GM18499 (cell line): ENCODE measurements at regions not wholly inside any gene's neighbourhood (a gene's known extent, or its start where the extent isn't known, plus 50 kb on each side); places are given as distances from the start of the nearest gene placed in this dataset.

Source experiments
- ATAC-seq: cut with Tn5 transposase; IDR thresholded peaks from one replicate; pipeline ENCODE4 v1.9.1; 2021; ENCODE audit warnings: moderate number of reproducible peaks; ENCODE audit not compliant: insufficient read depth, unreplicated experiment

DNA sequence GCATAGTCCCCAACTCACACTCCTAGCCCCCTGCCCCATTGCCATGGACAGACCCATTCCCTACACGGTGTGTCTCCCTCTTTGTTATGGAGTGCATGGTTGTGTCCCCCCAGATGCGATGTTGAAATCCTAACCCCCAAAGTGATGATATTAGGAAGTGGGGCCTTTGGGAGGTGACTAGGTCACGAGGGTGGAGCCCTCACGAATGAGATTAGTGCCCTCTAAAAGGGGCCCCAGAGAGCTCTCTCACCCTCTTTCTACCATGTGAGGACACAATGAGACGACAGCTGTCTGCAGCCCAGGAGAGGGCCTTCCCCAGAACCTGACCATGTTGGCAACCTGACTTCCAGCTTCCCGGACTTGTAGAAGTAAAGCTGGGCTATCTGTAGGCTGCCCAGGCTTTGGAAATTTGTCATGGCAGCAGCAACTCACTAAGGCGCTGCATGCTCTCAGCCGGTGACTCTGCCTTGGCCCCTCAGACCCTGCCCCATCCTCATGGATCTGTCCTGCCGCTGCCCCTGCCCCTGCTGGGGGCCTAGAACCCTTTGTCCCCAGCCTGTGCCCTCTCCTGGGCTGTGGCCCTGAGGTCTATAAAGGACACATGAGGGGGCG is 318.1 kb upstream of the RTL1 start:
- ATAC-seq: no peak

- no peak for ATAC-seq
These were observed 319.0 kb upstream of the RTL1 start for GRCh38 chr14:101222362-101223070.

GRCh38 chr14:101223127-101223526 is 319.6 kb upstream of the RTL1 start:
- ATAC-seq: no peak

DNA sequence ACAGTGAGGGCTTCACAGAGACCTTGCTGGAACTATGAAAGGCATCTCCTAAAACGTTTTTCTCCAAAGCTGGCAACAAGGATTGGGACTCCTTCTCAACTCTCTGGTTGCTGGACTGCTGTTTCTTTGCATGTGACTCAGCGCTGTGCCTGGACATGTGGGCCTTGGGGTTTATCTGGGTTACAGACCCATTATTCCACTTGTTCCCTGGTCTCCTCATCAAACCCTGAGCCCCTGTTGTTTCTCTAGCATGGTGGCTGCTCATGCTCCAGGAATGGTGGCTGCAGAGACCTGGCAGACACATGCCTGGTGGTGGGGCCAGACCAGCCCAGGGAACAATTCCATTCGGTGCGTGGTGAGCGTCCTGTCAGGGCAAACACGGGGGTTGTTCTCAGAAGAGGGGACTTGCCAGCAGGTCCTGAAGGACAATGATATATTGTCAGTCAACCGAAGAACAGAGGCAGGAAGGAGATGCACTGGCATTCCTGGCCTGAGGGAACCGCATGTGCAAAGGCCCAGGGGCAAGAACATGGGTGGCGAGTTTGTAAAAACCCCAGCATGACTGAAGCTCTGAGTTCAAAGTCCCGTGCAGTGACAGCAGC is 320.1 kb upstream of the RTL1 start:
- ATAC-seq: no peak

DNA sequence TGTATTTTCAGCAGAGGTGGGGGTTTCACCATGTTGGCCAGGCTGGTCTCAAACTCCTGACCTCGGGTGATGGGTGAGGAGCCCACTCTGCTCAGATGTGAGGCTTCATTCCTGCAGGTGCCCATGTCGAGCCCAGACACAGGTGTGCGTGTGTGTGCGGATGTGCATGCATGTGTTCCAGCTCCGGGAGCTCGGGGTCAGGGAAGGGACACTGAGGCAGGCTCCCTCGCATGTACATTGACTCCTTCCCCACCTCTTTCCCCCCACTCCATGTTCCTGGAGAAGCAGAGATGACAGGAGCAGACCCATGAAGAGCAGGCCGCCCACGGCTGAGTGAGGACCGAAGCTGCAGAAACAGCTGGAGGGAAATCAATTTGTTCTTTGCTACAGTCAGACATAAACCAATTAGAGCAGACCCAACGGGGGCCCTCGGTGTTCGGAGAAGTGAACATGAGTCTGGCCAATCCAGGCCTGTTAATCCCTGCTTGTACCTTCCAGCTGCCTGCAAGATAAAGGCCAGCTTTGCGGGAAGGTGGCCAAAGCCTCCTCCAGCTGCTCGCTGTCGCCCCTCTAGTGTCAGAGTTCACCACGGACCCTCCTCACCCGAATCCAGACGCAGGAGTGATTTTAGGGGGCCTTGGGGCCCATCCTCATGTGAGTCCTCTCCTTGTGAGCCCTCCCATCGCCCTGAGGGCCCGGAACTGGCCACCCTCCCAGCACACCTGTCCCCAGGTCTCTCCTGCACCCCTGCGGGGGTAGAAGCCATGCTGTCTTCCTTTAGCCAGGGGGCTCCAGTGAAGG is 321.0 kb upstream of the RTL1 start:
- no peak for ATAC-seq

DNA sequence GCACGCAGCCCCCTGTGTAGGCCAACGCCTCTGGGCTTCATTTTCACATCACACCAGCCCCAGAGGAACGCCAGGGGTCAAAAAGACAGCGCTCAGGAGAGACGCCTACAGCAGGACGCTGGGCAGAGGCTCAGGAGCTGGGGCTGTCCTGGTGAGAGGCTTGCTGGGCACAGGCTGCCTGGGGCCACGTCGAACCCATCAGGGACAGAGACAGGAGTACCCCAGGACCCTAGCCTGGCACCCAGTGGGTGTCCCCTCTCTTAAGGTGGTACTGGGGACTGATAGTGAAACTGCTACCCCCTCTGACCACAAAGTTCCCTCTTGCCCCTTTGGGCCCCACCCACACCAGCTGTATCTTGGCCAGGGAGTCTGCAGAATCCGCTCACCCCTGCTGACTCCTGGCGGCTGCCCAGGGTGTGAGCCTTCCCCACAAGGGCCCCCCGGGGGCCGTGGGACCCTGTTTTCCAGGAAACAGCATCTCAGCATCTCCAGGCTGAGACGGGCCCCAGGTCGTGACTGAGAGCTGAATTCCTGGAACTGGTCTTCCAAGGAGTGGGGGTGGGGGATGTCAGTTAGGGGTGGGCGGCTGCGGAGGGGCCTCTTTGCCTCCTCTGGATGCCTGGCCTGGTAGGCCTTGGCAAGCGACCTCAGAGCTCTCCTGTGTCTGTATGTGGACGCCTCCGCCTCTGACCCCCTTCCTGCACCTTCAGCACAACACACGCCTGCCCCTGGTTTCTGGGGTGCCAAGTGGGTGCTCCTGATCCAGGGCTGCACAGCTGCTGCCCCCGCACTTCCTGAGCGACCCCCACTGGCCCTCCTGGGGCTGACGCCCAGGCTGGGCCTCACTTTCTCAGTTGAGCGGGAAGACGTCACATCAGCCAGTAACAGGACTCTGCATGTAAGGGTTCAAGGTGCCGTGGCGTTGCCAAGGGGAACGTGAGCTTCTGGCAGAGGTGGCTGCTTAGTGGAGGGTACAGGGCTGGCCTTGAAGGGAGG is 321.9 kb upstream of the RTL1 start:
- ATAC-seq: no peak

DNA sequence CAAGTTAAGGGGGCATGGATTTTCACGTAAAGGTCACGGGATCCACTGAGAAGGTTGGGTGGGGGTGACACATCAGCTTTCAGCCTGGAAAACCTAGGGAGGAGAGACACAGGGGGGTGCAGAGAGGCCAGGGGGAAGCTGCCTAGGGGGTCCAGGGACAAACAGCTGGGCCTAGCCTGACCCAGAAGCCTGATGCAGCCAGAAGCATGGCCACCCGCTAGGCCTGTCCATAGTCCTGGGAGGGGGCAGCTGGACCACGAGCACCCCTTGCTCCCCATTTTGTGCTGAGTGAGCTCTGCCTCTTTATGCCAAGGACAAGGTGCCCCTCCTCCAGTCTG is 322.7 kb upstream of the RTL1 start:
- no peak for ATAC-seq

DNA sequence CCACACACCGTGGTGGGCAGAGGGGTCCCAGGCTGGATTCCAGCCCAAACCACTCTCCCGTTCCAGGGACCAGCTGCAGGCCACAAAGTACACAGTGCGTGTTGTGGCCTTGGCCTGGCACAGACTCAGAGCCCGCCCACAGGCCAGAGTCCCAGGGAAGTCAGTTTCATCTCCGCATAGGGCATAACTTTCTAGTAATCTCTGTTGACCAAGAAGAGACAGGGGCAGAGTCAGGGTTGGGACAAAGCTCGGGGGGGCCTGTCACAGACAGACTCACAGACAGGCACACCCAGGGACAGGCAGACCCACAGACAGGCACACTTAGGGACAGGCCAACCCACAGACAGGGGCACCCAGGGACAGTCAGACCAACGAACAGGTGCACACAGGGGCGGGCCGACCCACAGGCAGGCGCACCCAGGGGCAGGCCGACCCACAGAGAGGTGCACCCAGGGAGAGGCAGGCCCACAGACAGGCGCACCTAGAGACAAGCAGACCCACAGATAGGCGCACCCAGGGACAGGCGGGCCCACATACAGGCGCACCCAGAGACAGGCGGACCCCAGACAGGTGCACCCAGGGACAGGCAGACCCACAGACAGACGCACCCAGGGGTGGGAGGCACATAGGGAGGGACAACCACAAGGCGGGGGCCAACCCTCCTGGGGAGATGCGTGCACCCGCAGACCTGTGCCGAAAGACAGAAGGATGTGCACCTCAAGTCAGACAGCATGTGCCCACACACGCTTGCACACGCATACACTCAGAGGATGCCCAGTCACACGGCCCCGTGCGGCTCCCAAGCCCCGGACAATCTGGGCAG is 323.3 kb upstream of the RTL1 start:
- no peak for ATAC-seq

DNA sequence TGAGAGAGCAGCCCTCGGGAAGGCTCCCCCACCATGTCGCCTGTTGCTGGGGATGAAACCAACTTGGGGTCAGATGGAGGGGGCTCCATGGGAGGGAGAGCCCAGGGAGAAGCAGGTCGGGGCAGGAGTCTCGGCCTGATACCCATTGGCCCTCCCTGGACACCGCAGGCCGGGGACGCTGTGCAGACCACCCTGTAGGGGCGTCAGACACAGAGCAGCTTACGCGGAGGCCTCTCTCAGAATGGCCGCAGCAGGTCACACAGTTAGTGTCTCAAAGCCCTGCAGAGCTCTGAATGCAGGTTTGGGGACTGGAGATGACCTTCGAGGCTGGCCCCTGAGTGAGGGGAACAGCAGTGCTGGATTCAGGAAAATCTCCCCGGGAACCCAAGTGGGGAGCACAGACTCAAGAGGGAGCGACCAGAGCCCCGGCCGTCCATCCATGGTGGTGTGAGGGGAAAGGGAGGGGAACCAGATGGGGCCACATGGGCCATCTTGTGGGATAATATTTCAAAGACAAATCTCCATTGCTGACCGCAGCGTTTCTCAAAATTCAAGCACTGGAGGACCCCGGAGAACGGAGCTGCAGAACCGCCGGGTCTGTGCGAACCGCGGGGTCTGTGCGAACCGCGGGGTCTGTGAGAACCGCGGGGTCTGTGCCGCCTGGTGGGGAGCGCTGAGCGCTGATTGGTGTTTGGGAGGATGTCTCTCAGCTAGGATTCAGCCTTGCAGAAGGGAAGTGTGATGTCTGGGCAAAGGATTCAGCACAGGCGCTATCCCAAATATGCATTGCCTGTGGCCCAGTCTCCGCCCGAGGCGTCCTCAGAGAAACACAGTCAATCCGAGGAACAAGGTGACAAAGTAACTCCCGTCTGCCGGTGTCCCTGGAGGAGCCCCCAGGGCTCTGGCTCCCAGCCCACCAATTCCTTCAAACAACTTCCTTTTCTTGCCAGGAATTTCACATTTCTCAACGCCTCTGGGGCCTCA is 324.4 kb upstream of the RTL1 start:
- ATAC-seq: no peak

- no peak for ATAC-seq
These were observed 325.5 kb upstream of the RTL1 start for GRCh38 chr14:101228949-101229541.

- ATAC-seq: no peak
These were observed 326.1 kb upstream of the RTL1 start for GRCh38 chr14:101229666-101230065.

GRCh38 chr14:101230161-101230850 is 326.8 kb upstream of the RTL1 start:
- no peak for ATAC-seq

GRCh38 chr14:101230851-101231550 is 327.5 kb upstream of the RTL1 start:
- no peak for ATAC-seq

DNA sequence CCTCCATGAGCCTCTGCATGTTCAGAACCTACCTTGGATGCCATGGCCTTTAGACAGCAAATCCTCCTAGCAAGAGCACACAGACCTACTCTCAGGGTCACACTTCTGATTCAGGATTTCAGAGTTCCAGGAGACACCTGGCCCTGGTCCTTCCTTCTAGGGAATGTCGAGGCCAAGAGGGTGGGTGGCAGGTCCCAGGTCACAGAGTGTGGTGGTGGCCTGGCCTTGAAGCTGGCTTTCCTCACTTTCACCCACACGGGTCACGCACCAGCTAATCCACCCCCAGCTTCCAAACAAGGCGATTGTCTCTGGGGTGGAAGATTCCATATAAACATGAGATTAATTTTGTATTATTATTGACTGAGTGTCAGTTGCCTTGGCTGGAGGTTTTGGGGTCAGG is 328.3 kb upstream of the RTL1 start:
- ATAC-seq: no peak

GRCh38 chr14:101232340-101233020 is 328.8 kb upstream of the DIO3 start:
- ATAC-seq: no peak

DNA sequence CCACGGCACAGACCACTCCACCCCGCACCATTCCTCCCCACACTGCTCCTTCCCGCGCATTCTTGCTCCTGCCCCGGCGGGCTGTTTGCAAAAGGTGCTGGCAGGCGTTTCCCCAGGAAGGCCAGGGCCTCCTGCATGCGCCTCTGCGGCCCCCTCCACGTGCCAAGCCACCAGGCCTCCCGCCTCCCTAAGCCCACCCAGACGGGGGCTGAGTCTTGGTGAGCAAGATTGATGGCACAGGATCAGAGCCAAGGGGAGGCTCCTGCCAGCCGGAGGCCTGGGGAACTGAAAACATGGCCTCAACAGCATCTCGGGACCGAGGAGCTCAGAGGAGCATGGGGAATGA is 328.3 kb upstream of the DIO3 start:
- no peak for ATAC-seq
